ENCODE measurements at regions not wholly inside any gene's neighbourhood (a gene's known extent, or its start where the extent isn't known, plus 50 kb on each side); places are given as distances from the start of the nearest gene placed in this dataset.

DNA sequence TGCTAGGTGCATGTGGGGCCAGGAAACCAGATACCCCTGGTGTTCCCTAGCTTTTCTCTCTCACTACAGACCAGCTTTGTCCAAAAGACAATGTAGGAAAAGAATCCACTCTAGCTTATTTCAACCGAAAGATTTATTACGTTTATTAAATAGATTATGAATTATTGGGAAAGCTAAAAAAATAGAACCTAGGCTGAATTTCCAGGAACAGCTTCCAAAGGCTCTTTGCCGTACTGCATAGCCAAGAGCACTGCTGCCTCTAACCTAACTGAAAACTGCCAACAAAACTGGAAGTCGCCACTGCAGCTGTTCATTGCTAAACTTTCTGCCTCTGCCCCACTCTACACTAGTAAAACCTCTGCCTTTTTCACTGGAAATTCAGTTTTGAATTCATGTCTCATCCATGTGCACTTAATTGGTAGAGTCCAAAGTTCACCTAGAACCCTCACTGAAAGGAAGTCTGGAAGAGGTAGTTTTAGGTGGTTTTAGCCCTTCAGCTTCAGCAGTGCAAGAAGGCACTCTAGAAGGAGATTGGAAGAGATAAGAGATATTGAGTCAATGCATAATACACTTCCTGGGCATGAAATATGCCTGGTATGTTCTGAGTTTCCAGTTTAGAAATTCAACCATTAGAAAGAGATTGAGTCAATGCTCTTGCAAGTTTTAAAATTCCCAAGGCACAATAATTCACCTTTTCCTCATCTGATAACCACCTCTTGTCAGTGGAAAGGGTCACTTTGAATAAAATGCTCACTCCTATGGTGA is 927.9 kb downstream of the MAT2B start:
- no peak overlapping the region for H3K4me3 ChIP-seq (replicated peaks in 1 of 3; ENCODE audit: insufficient read depth in 1 of 3, low read depth in 2 of 3, low read length in 3 of 3)
- no peaks in the 10 kb centered on the region for H3K27me3 ChIP-seq (ENCODE audit: control insufficient read depth in 1 of 2, insufficient read depth in 2 of 2, low read length in 2 of 2)
- FAIRE-seq (no peak), ATAC-seq (no peak), DNase-seq (ENCODE audit: low spot score) (no peak)
- no peaks in the 10 kb centered on the region for H3K79me2 ChIP-seq (ENCODE audit: insufficient read depth, low read length)
- H3K27ac ChIP-seq (ENCODE audit: extremely low read length, insufficient read depth, low read length) = no peak overlapping the region
- H4K20me1 ChIP-seq (ENCODE audit: insufficient read depth, low read length) = no peaks in the 10 kb centered on the region
- no peaks in the 10 kb centered on the region for H3K4me1 ChIP-seq (ENCODE audit: insufficient read depth, low read length)
- H2AFZ ChIP-seq (ENCODE audit: low read length) = no peak overlapping the region
- H3K9ac ChIP-seq (ENCODE audit: insufficient read depth, low read depth, low read length) = no peak overlapping the region
- no TSS peak for BruUV-seq (replicated peaks)
- no peaks in the 10 kb centered on the region for H3K36me3 ChIP-seq (replicated peaks in 1 of 2; ENCODE audit: control insufficient read depth in 1 of 2, insufficient read depth in 2 of 2, low read length in 2 of 2)
- intact Hi-C loops (cut with micrococcal nuclease; ENCODE audit: unreplicated experiment) = no loop called here
- ChIA-PET POLR2A (no interaction called here), CTCF (ENCODE audit: low intra/inter-chr PET ratio, low total read pairs) (no interaction called here)
- H3K9me3 ChIP-seq (ENCODE audit: low read length) = peaks cover 41% of the 10 kb centered on the region
- WGBS (ENCODE audit: low lambda C conversion rate) = 24% methylated on average over 4 of the region's 4 CpGs
- in situ Hi-C loops (cut with HindIII; ENCODE audit: extremely low pct_ligation_motif_present, low pct_unique_long_range_greater_than_20kb) = no loop called here
- no peak overlapping the region for H3K4me2 ChIP-seq (ENCODE audit: low read depth, low read length)
- TF ChIP-seq HDAC6 (IDR thresholded peaks at IDR 0.05; ENCODE audit: low read depth, low read length) (no peak), HES4 (CRISPR knock-in tag; IDR thresholded peaks at IDR 0.05; ENCODE audit: borderline replicate concordance) (no peak), TCF12 (IDR thresholded peaks at IDR 0.05) (no peak), TCF12 (CRISPR knock-in tag; IDR thresholded peaks at IDR 0.05) (no peak), ZNF121 (CRISPR knock-in tag; IDR thresholded peaks at IDR 0.05) (no peak), ZNF331 (CRISPR knock-in tag; IDR thresholded peaks at IDR 0.05) (no peak)
- TF ChIP-seq, protein P1, sequence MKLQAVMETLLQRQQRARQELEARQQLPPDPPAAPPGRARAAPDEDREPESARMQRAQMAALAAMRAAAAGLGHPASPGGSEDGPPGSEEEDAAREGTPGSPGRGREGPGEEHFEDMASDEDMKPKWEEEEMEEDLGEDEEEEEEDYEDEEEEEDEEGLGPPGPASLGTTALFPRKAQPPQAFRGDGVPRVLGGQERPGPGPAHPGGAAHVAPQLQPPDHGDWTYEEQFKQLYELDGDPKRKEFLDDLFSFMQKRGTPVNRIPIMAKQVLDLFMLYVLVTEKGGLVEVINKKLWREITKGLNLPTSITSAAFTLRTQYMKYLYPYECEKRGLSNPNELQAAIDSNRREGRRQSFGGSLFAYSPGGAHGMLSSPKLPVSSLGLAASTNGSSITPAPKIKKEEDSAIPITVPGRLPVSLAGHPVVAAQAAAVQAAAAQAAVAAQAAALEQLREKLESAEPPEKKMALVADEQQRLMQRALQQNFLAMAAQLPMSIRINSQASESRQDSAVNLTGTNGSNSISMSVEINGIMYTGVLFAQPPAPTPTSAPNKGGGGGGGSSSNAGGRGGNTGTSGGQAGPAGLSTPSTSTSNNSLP (IDR thresholded peaks at IDR 0.05; ENCODE audit: low read depth, low read length) = no peak
- TF ChIP-seq, protein P2, sequence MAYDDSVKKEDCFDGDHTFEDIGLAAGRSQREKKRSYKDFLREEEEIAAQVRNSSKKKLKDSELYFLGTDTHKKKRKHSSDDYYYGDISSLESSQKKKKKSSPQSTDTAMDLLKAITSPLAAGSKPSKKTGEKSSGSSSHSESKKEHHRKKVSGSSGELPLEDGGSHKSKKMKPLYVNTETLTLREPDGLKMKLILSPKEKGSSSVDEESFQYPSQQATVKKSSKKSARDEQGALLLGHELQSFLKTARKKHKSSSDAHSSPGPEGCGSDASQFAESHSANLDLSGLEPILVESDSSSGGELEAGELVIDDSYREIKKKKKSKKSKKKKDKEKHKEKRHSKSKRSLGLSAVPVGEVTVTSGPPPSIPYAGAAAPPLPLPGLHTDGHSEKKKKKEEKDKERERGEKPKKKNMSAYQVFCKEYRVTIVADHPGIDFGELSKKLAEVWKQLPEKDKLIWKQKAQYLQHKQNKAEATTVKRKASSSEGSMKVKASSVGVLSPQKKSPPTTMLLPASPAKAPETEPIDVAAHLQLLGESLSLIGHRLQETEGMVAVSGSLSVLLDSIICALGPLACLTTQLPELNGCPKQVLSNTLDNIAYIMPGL (CRISPR knock-in tag; IDR thresholded peaks at IDR 0.05; ENCODE audit: borderline replicate concordance in 1 of 2, low read depth in 1 of 2) = no peak
- TF ChIP-seq, protein P3, sequence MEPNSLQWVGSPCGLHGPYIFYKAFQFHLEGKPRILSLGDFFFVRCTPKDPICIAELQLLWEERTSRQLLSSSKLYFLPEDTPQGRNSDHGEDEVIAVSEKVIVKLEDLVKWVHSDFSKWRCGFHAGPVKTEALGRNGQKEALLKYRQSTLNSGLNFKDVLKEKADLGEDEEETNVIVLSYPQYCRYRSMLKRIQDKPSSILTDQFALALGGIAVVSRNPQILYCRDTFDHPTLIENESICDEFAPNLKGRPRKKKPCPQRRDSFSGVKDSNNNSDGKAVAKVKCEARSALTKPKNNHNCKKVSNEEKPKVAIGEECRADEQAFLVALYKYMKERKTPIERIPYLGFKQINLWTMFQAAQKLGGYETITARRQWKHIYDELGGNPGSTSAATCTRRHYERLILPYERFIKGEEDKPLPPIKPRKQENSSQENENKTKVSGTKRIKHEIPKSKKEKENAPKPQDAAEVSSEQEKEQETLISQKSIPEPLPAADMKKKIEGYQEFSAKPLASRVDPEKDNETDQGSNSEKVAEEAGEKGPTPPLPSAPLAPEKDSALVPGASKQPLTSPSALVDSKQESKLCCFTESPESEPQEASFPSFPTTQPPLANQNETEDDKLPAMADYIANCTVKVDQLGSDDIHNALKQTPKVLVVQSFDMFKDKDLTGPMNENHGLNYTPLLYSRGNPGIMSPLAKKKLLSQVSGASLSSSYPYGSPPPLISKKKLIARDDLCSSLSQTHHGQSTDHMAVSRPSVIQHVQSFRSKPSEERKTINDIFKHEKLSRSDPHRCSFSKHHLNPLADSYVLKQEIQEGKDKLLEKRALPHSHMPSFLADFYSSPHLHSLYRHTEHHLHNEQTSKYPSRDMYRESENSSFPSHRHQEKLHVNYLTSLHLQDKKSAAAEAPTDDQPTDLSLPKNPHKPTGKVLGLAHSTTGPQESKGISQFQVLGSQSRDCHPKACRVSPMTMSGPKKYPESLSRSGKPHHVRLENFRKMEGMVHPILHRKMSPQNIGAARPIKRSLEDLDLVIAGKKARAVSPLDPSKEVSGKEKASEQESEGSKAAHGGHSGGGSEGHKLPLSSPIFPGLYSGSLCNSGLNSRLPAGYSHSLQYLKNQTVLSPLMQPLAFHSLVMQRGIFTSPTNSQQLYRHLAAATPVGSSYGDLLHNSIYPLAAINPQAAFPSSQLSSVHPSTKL (CRISPR knock-in tag; IDR thresholded peaks at IDR 0.05) = no peak
- TF ChIP-seq, protein P4, sequence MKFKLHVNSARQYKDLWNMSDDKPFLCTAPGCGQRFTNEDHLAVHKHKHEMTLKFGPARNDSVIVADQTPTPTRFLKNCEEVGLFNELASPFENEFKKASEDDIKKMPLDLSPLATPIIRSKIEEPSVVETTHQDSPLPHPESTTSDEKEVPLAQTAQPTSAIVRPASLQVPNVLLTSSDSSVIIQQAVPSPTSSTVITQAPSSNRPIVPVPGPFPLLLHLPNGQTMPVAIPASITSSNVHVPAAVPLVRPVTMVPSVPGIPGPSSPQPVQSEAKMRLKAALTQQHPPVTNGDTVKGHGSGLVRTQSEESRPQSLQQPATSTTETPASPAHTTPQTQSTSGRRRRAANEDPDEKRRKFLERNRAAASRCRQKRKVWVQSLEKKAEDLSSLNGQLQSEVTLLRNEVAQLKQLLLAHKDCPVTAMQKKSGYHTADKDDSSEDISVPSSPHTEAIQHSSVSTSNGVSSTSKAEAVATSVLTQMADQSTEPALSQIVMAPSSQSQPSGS (CRISPR knock-in tag; IDR thresholded peaks at IDR 0.05) = no peak
- TF ChIP-seq, protein P5, sequence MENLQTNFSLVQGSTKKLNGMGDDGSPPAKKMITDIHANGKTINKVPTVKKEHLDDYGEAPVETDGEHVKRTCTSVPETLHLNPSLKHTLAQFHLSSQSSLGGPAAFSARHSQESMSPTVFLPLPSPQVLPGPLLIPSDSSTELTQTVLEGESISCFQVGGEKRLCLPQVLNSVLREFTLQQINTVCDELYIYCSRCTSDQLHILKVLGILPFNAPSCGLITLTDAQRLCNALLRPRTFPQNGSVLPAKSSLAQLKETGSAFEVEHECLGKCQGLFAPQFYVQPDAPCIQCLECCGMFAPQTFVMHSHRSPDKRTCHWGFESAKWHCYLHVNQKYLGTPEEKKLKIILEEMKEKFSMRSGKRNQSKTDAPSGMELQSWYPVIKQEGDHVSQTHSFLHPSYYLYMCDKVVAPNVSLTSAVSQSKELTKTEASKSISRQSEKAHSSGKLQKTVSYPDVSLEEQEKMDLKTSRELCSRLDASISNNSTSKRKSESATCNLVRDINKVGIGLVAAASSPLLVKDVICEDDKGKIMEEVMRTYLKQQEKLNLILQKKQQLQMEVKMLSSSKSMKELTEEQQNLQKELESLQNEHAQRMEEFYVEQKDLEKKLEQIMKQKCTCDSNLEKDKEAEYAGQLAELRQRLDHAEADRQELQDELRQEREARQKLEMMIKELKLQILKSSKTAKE (CRISPR knock-in tag; IDR thresholded peaks at IDR 0.05; ENCODE audit: borderline replicate concordance) = no peak
